M059J (cell line): ENCODE measurements at regions not wholly inside any gene's neighbourhood (a gene's known extent, or its start where the extent isn't known, plus 50 kb on each side); places are given as distances from the start of the nearest gene placed in this dataset.

Experiments
- DNase-seq: peaks from one replicate; pipeline ENCODE4 v3.0.0-alpha.2; 2012; ENCODE audit warnings: low read depth

DNA sequence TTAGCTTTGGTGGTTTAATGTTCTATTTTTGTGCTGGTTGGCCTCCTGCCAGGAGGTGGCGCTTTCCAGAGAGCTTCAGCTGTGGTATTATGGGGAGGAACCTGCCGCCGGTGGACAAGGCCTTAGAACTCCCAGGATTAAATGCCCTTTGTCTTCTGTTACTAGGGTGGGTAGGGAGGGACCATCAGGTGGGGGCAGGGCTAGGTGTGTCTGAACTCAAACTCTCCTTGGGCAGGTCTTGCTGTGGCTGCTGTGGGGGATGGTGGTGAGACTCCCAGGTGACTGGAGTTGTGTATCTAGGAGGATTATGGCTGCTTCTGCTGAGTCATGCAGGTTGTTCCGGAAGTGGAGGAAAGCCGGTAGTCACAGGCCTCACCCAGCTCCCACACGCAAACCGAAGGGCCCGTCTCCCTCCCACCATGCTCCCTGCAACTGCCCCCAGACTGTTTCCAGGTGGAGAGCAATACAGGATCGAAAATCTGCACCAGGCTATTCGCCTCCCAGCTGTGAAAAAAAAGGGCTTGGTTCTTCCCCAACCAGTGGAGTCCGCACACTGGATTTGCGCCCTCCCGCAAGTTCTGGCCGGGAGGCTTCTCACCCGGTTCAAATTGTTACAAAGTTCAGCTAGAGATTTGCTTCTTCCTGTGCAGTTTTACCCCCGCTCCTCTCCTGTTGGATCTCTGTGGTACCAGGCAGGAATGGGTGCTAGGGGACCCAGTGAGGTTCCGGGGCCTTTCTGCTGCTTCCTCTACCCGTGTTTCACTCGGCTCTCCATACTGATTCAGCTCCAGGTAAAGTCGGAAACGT is 220.5 kb downstream of the CENPF start:
- no peak for DNase-seq

- DNase-seq = peak; percentile 58
These were observed 221.8 kb downstream of the CENPF start for GRCh38 chr1:214824763-214825162.

DNA sequence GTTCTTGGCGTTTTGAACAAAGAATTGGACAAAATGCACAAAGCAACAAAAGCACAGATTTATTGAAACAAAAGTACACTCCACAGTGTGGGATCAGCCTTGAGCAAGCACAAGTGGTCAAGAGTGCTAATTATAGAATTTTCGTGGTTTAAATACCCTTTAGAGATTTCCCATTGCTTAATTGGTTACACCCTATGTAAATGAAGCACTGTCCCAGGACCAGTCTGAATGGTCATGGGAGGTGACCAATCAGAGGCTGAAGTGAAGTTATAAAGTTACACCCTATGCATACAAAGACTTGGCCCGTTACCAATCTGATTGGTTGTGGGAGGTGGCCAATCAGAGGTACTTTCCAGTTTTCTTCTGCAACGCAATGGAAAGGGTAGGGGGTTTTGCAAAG is 223.6 kb downstream of the CENPF start:
- no peak for DNase-seq

GRCh38 chr1:214827883-214828282 is 224.9 kb downstream of the CENPF start:
- no peak for DNase-seq

DNA sequence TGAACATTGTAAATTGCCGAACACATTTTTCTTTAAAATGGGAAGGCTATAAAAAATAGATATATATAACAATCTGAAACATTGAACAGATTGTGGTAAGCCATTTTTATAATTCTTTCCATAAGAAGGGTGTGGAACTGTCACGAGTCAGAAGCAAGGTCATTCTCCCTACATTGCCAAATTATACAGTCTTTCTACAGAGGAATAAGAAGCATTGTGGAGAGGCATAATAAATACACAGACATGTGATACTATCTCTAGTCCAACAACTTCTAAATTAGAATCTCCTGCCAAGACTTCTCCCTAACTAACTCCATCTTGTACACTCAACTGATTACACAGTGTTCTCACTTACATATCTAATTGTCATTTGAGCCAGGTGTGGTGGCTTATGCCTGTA is 227.9 kb downstream of the CENPF start:
- DNase-seq = no peak

DNA sequence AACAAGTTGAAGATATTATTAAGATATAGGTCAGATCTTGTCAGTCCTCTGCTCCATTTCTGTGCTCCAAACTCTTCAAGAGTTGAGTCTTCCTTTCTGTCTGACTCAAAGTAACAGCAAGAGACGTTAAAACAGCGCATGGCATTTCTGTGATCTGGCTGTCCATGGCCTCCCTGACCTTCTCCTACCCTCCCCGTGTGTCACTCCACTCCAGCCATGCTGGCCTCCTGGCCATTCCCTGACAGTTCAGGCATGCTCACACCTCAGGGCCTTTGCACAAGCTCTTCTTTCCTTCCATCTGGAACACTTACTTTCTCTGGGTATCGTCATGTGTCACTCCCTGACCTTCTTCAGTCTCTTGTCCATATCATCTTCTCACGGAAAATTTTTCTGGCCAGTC is 229.0 kb downstream of the CENPF start:
- DNase-seq = no peak

DNA sequence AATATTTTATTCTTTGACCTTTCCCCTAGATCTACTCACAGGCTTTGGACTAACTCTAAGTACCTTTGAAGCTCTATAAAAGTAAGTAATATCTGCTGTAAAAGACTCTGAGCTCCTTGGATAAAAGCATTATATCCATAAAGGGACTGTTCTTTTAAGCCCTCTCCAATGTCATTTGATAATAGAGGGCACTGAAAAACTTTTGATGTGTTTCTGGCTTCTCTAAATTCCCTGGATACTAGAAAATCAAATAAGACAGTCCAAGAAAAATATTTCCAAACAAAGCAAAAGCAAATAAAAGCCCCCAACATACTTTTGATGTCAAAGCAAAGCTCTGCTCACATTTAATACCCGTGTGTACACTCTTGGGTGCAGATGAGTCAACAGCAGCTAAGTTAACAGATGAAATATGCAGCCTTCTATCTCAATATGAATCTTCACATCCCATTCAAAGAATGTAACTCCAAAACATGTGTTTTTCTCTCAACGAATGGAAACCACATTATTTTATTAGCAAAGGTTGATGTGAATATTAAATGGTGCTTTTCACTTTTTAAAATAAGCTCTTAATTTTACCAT is 230.3 kb downstream of the CENPF start:
- DNase-seq = peak; percentile 54

GRCh38 chr1:214837376-214837775 is 234.4 kb downstream of the CENPF start:
- DNase-seq = no peak

- no peak for DNase-seq
These were observed 235.4 kb downstream of the CENPF start for GRCh38 chr1:214838351-214838750.

DNA sequence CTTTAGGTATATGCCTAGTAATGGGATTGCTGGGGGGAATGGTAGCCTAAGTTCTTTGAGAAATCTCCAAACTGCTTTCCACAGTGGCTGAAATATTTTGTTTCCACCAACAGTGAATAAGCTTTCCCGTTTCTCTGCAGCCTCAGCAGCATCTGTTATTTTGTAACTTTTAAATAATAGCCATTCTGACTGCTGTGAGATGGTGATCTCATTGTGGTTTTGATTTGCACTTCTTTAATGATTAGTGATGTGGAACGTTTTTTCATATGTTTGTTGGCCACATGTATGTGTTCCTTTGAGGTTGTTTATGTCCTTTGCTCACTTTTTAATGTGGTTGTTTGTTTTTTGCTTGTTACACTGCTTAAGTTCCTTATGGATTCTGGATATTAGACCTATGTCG is 237.4 kb downstream of the CENPF start:
- peak; percentile 66 for DNase-seq

DNA sequence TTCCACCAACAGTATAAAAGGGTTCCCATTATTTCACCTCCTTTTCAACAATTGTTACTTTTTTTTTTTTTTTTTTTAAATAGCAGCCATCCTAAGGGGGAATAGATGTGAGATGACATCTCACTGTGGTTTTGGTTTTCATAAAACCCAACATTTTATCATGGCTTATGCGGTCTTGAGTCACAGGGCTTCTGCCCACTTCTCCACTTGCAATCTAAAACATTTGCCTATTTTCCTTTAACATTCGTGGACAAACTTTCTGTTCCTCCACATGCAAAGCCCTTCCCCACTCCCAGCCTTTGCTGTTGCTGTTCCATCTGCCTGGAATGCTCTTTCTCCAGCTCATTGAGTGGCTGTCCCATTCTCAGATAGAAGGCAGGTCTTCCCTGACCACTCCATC is 239.7 kb upstream of the KCNK2 start:
- peak; percentile 86 for DNase-seq

DNA sequence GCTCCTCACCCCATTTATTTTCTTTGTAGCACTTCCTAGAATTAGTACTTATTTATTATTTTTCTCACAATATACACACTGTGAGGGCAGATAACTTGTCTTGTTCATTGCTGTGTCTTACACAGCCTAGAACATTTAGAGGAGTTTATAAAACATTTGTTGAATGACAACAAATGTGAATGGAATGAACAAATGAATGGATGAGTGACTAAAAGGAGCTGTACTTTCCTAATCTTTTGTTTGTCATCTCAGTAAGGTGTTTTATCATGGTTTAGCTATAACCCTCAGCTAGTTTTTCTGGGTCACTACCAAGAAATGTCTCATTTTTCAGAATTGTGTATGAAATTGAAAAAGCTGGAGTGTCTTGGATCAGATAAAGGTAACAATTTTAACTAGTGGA is 239.3 kb upstream of the KCNK2 start:
- DNase-seq = peak; percentile 56

DNA sequence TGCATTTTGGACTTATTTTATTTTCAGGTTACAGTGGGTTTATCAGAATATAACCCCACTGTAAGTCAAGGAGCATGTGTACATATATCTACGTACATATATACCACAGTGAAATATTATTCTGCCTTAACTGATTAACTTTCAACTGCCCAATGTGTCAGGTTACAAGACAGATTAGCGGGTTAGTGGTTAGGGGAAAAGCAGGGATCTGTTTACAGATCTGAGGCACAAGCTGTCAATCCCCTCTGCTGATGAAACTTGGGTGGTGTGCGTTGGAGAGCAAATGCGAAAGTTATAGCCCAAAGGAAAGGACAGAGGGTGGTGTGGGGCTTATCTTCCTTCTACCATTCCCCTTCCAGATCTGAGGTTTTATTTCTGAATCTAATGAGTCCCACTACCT is 238.2 kb upstream of the KCNK2 start:
- DNase-seq = no peak

GRCh38 chr1:214846276-214846675 is 236.3 kb upstream of the KCNK2 start:
- DNase-seq = no peak

DNA sequence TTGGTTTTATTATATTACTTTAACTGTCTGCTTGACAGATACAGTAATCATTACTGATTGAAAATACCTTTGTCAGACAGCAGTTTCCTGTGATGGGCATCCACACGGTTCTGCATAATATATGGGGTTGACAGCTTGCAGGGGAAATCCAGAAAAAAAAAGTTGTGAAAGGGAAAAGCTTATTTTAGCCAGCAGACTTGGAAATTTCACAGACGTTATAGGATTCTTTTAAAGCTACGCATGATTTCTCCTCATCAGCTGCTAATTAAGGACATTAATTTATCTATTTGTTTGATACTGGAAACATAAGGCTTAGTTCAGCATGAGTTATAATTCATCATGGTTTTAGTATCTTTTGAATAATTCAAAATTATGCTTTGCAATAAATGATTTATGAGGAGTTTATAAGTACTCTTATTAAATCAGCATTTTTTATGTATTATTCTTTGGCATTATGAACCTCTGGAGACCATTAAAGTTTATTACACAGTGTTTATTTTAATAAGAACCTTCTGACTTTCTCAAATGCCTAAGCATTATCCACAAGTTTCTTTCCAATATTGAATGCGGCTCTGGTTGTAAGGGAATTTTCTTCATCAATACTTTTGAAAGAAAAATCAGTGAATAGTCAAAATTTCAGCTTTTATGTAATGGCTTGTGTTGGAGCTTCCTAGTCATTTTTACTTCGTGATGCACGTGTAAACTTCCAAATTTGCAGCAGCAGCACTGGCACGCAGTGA is 235.3 kb upstream of the KCNK2 start:
- DNase-seq = no peak

DNA sequence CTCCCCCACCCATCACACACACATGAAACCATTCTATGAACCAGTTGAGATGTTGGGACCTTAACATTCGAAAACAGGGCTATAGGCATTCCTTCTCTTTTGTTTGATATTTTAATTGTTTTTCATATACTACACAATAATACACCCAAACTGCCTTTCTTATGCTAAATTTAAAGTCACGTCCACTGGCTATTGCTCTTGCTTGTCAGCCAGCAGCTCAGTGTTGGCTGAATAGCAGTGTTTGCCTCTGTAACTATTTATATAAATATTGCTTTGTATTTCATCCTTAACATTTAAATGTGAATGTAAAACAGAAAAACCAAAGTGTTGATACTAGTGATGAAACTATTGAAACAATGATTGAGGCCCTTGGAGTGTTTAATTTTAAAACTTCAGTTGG is 234.4 kb upstream of the KCNK2 start:
- no peak for DNase-seq

DNA sequence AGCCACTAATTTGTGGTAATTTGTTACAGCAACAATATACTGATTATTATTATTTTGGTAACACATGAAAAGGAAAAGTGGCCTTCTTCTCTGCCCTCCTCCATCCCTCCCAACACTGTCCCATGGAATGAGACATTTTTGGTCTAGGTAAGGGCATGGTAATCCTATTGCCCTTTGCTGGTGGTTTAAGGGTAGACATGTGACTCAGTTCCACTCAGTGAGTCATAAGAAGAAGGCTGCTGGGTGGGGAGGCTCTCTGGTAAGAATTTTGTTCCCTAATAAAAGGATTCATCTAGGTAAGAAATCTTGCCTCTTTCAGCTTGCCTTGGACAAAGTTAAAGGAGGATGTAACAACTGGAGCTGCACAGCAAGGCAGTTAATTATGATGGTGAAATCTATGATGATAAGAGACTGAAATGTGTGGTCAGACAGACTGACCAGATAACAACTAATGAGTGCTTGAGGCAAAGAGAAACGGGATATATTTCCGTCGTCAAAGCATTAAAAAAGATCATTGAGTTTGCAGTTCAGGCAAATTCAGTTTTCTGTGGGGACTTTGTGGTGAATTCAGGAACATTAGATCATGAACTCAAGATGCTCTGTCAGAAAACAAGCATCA is 232.0 kb upstream of the KCNK2 start:
- DNase-seq = peak; percentile 65

GRCh38 chr1:214853340-214853739 is 229.2 kb upstream of the KCNK2 start:
- DNase-seq = no peak

GRCh38 chr1:214854126-214854875 is 228.2 kb upstream of the KCNK2 start:
- DNase-seq = no peak

DNA sequence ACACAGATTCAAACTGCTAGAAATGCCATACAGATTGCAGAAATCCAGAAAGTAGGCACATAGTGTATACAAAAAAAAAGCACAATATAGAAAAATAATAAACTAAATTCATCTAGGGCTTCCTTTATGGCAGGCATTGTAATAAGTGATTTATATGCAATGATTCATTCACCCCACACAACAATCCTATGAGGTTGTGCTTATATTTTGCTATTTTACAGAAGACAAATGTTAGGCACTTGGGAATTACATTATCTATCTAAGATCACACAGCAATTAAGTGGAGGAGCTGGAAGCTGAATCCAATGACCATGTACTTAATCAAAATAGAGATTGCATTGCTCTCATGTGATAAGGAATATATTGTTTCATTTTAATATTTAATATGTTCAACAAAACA is 225.7 kb upstream of the KCNK2 start:
- DNase-seq = no peak

DNA sequence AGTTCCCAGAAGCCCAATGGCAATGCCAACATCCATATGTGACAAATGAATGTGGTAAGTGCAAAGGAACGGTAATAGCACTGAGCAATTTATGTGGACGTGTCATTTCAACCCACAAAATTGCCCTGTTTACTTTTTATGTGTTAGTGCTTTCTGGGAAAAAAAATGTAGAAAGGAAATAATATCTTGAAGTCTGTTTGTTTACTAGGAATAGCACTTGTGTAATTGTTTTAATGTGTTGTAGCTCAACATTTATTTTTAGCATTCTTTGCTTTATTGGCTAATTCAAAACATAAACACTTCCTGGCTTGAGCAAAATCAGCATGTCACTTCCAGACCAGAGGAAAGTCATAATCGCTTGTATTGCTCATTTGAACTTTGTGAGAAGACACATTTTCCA is 224.8 kb upstream of the KCNK2 start:
- DNase-seq = peak; percentile 69

DNA sequence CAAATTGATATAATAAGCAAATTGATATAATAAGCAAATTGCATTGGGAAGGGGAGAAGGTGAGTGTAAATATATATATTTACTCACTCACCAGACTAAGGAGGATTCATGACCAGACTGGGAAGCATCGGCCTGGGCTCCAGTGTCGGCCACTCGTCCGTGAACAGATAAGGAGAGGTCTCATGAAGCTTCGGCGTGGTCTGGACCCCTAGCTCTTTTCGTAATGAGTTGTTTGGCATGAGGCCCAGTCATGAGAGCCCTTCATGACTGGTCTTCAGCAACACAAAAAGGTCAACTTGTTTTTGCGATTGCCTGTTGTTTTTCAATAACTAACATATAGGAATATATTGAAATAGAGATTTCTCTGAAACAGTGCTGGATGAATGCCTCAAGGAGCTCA is 222.9 kb upstream of the KCNK2 start:
- DNase-seq = no peak
